ENCODE measurements at regions not wholly inside any gene's neighbourhood (a gene's known extent, or its start where the extent isn't known, plus 50 kb on each side); places are given as distances from the start of the nearest gene placed in this dataset.

GRCh38 chr1:95408507-95409136 is 174.6 kb downstream of the RWDD3 start:
- DNase-seq (ENCODE audit: low spot score in 2 of 2) (no peak), ATAC-seq (replicated peaks; ENCODE audit: extremely low read depth, poor library complexity, severe bottlenecking) (no peak)
- Mint-ChIP-seq H3K36me3 (ENCODE audit: insufficient read depth) (no peaks in the 10 kb centered on the region), H3K4me1 (no peaks in the 10 kb centered on the region), H3K27ac (ENCODE audit: low read depth) (no peak overlapping the region), H3K9me3 (peaks cover 8% of the 10 kb centered on the region), H3K27me3 (peaks cover 6% of the 10 kb centered on the region), H3K4me3 (no peak overlapping the region)

GRCh38 chr1:95409276-95409675 is 175.3 kb downstream of the RWDD3 start:
- no peaks in the 10 kb centered on the region for H3K36me3 Mint-ChIP-seq (ENCODE audit: insufficient read depth)
- H3K27ac Mint-ChIP-seq (ENCODE audit: low read depth) = no peak overlapping the region
- peaks cover 6% of the 10 kb centered on the region for H3K27me3 Mint-ChIP-seq
- H3K4me3 Mint-ChIP-seq = no peak overlapping the region
- H3K4me1 Mint-ChIP-seq = no peaks in the 10 kb centered on the region
- no peak for DNase-seq (ENCODE audit: low spot score in 2 of 2)
- no peak for ATAC-seq (replicated peaks; ENCODE audit: extremely low read depth, poor library complexity, severe bottlenecking)
- H3K9me3 Mint-ChIP-seq = peaks cover 6% of the 10 kb centered on the region

- ATAC-seq (replicated peaks; ENCODE audit: extremely low read depth, poor library complexity, severe bottlenecking) = no peak
- peaks cover 6% of the 10 kb centered on the region for H3K27me3 Mint-ChIP-seq
- no peaks in the 10 kb centered on the region for H3K4me1 Mint-ChIP-seq
- H3K27ac Mint-ChIP-seq (ENCODE audit: low read depth) = no peak overlapping the region
- H3K4me3 Mint-ChIP-seq = no peak overlapping the region
- H3K9me3 Mint-ChIP-seq = peaks cover 8% of the 10 kb centered on the region
- no peaks in the 10 kb centered on the region for H3K36me3 Mint-ChIP-seq (ENCODE audit: insufficient read depth)
- no peak for DNase-seq (ENCODE audit: low spot score in 2 of 2)
Measured at GRCh38 chr1:95409901-95410300, 175.9 kb downstream of the RWDD3 start.

- Mint-ChIP-seq H3K36me3 (ENCODE audit: insufficient read depth) (no peaks in the 10 kb centered on the region), H3K27ac (ENCODE audit: low read depth) (no peak overlapping the region), H3K4me1 (no peaks in the 10 kb centered on the region), H3K4me3 (no peak overlapping the region), H3K27me3 (no peaks in the 10 kb centered on the region), H3K9me3 (peaks cover 11% of the 10 kb centered on the region)
- ATAC-seq (replicated peaks; ENCODE audit: extremely low read depth, poor library complexity, severe bottlenecking) (no peak), DNase-seq (ENCODE audit: low spot score in 2 of 2) (no peak)
Measured at GRCh38 chr1:95415146-95415545, 181.1 kb downstream of the RWDD3 start.

GRCh38 chr1:95426772-95427171 is 192.8 kb downstream of the RWDD3 start:
- Mint-ChIP-seq H3K4me3 (no peak overlapping the region), H3K27me3 (no peaks in the 10 kb centered on the region), H3K27ac (ENCODE audit: low read depth) (no peak overlapping the region), H3K4me1 (no peaks in the 10 kb centered on the region), H3K36me3 (ENCODE audit: insufficient read depth) (peaks cover 4% of the 10 kb centered on the region), H3K9me3 (peaks cover 12% of the 10 kb centered on the region)
- DNase-seq (ENCODE audit: low spot score in 2 of 2) (no peak), ATAC-seq (replicated peaks; ENCODE audit: extremely low read depth, poor library complexity, severe bottlenecking) (no peak)

- Mint-ChIP-seq H3K27me3 (no peaks in the 10 kb centered on the region), H3K4me1 (no peaks in the 10 kb centered on the region), H3K9me3 (peaks cover 12% of the 10 kb centered on the region), H3K27ac (ENCODE audit: low read depth) (no peak overlapping the region), H3K4me3 (no peak overlapping the region), H3K36me3 (ENCODE audit: insufficient read depth) (peaks cover 4% of the 10 kb centered on the region)
- ATAC-seq (replicated peaks; ENCODE audit: extremely low read depth, poor library complexity, severe bottlenecking) (no peak), DNase-seq (ENCODE audit: low spot score in 2 of 2) (no peak)
Measured at GRCh38 chr1:95427525-95427924, 193.5 kb downstream of the RWDD3 start.

- DNase-seq (ENCODE audit: low spot score in 2 of 2) (no peak), ATAC-seq (replicated peaks; ENCODE audit: extremely low read depth, poor library complexity, severe bottlenecking) (no peak)
- Mint-ChIP-seq H3K36me3 (ENCODE audit: insufficient read depth) (no peaks in the 10 kb centered on the region), H3K27ac (ENCODE audit: low read depth) (no peak overlapping the region), H3K9me3 (peaks cover 5% of the 10 kb centered on the region), H3K4me3 (no peak overlapping the region), H3K27me3 (no peaks in the 10 kb centered on the region), H3K4me1 (no peaks in the 10 kb centered on the region)
Measured at GRCh38 chr1:95431235-95431634, 197.2 kb downstream of the RWDD3 start.

GRCh38 chr1:95435611-95436010 is 201.6 kb downstream of the RWDD3 start:
- Mint-ChIP-seq H3K4me1 (no peaks in the 10 kb centered on the region), H3K27me3 (no peaks in the 10 kb centered on the region), H3K9me3 (peaks cover 5% of the 10 kb centered on the region), H3K27ac (ENCODE audit: low read depth) (no peak overlapping the region), H3K4me3 (no peak overlapping the region), H3K36me3 (ENCODE audit: insufficient read depth) (no peaks in the 10 kb centered on the region)
- ATAC-seq (replicated peaks; ENCODE audit: extremely low read depth, poor library complexity, severe bottlenecking) (no peak), DNase-seq (ENCODE audit: low spot score in 2 of 2) (no peak)

- H3K27ac Mint-ChIP-seq (ENCODE audit: low read depth) = no peak overlapping the region
- no peaks in the 10 kb centered on the region for H3K4me1 Mint-ChIP-seq
- no peaks in the 10 kb centered on the region for H3K36me3 Mint-ChIP-seq (ENCODE audit: insufficient read depth)
- H3K9me3 Mint-ChIP-seq = peaks cover 5% of the 10 kb centered on the region
- ATAC-seq (replicated peaks; ENCODE audit: extremely low read depth, poor library complexity, severe bottlenecking) (no peak), DNase-seq (ENCODE audit: low spot score in 2 of 2) (no peak)
- no peaks in the 10 kb centered on the region for H3K27me3 Mint-ChIP-seq
- H3K4me3 Mint-ChIP-seq = no peak overlapping the region
Measured at GRCh38 chr1:95437011-95437410, 203.0 kb downstream of the RWDD3 start.

- no peak overlapping the region for H3K4me3 Mint-ChIP-seq
- H3K4me1 Mint-ChIP-seq = no peaks in the 10 kb centered on the region
- no peak overlapping the region for H3K27ac Mint-ChIP-seq (ENCODE audit: low read depth)
- H3K36me3 Mint-ChIP-seq (ENCODE audit: insufficient read depth) = no peaks in the 10 kb centered on the region
- no peaks in the 10 kb centered on the region for H3K27me3 Mint-ChIP-seq
- DNase-seq (ENCODE audit: low spot score in 2 of 2) (no peak), ATAC-seq (replicated peaks; ENCODE audit: extremely low read depth, poor library complexity, severe bottlenecking) (no peak)
- H3K9me3 Mint-ChIP-seq = peaks cover 5% of the 10 kb centered on the region
Measured at GRCh38 chr1:95437781-95438180, 203.8 kb downstream of the RWDD3 start.

- DNase-seq (ENCODE audit: low spot score in 2 of 2) = no peak
- Mint-ChIP-seq H3K27me3 (no peaks in the 10 kb centered on the region), H3K9me3 (peaks cover 5% of the 10 kb centered on the region), H3K27ac (ENCODE audit: low read depth) (no peak overlapping the region), H3K36me3 (ENCODE audit: insufficient read depth) (no peaks in the 10 kb centered on the region), H3K4me3 (no peak overlapping the region), H3K4me1 (no peaks in the 10 kb centered on the region)
- ATAC-seq (replicated peaks; ENCODE audit: extremely low read depth, poor library complexity, severe bottlenecking) = no peak
Measured at GRCh38 chr1:95438218-95438948, 204.4 kb downstream of the RWDD3 start.

GRCh38 chr1:95440511-95440910 is 206.5 kb downstream of the RWDD3 start:
- Mint-ChIP-seq H3K4me3 (no peak overlapping the region), H3K27ac (ENCODE audit: low read depth) (no peak overlapping the region), H3K4me1 (no peaks in the 10 kb centered on the region), H3K27me3 (no peaks in the 10 kb centered on the region), H3K9me3 (no peaks in the 10 kb centered on the region), H3K36me3 (ENCODE audit: insufficient read depth) (no peaks in the 10 kb centered on the region)
- DNase-seq (ENCODE audit: low spot score in 2 of 2) = no peak
- ATAC-seq (replicated peaks; ENCODE audit: extremely low read depth, poor library complexity, severe bottlenecking) = no peak

GRCh38 chr1:95449516-95449915 is 215.5 kb downstream of the RWDD3 start:
- peaks cover 13% of the 10 kb centered on the region for H3K9me3 Mint-ChIP-seq
- no peak overlapping the region for H3K4me3 Mint-ChIP-seq
- no peak for DNase-seq (ENCODE audit: low spot score in 2 of 2)
- no peak overlapping the region for H3K27ac Mint-ChIP-seq (ENCODE audit: low read depth)
- no peak for ATAC-seq (replicated peaks; ENCODE audit: extremely low read depth, poor library complexity, severe bottlenecking)
- H3K36me3 Mint-ChIP-seq (ENCODE audit: insufficient read depth) = no peaks in the 10 kb centered on the region
- no peaks in the 10 kb centered on the region for H3K4me1 Mint-ChIP-seq
- no peaks in the 10 kb centered on the region for H3K27me3 Mint-ChIP-seq
